ENCODE measurements at regions not wholly inside any gene's neighbourhood (a gene's known extent, or its start where the extent isn't known, plus 50 kb on each side); places are given as distances from the start of the nearest gene placed in this dataset.

GRCh38 chr6:168255283-168255881 is 64.2 kb downstream of the DACT2 start:
- DNase-seq (ENCODE audit: low spot score), result no peak
- Mint-ChIP-seq H3K9me3 (peaks cover 25% of the 10 kb centered on the region), H3K4me1 (no peaks in the 10 kb centered on the region), H3K27ac (no peak overlapping the region), H3K27me3 (ENCODE audit: low read depth) (no peaks in the 10 kb centered on the region; the same call in 1 of the 2 replicates), H3K4me3 (no peak overlapping the region), H3K36me3 (peaks cover 11% of the 10 kb centered on the region)
- CTCF ChIA-PET, result interaction anchor here (0.6 kb wide), 1 partner anchor 682 kb away, joined by 3 read pairs; no protein-coding TSS in a partner anchor
- TF ChIP-seq AFF4 (CRISPR knock-in tag; IDR thresholded peaks at IDR 0.05; ENCODE audit: borderline replicate concordance) (no peak), ZBTB21 (CRISPR knock-in tag; IDR thresholded peaks at IDR 0.05; ENCODE audit: borderline replicate concordance) (no peak)
- no peak for ATAC-seq
- POLR2A ChIA-PET, result no interaction called here

DNA sequence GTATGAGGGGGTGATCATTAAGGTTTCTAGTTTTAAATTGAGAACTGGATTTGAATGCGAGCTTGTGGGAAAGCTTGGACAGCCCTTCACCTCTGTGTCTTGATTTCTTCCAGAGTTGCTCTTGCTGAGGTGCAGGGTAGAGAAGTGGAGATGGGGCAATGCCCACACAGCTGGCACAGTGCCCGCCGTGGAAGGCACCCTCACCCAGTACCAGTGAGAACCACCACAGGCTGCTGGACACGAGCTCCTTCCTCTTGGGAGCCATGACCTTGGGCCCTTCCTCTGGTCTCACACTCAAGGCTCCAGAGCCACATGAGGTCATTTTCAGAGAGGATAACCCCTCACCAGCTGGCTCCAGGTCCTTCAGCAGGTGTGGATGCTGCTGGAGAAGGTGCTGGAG is 67.3 kb downstream of the DACT2 start:
- peaks cover 21% of the 10 kb centered on the region for H3K9me3 Mint-ChIP-seq
- CTCF ChIA-PET, result no interaction called here
- TF ChIP-seq ZBTB43 (CRISPR knock-in tag; IDR thresholded peaks at IDR 0.05), result no peak
- TF ChIP-seq E2F4 (CRISPR knock-in tag; IDR thresholded peaks at IDR 0.05; ENCODE audit: borderline replicate concordance, low read depth), result no peak
- TF ChIP-seq NR1H2 (CRISPR knock-in tag; IDR thresholded peaks at IDR 0.05), result no peak
- no peak for TF ChIP-seq CREM (CRISPR knock-in tag; IDR thresholded peaks at IDR 0.05)
- TF ChIP-seq ATF2 (CRISPR knock-in tag; IDR thresholded peaks at IDR 0.05; ENCODE audit: borderline replicate concordance, low read depth), result no peak
- no peak for TF ChIP-seq NR3C1 (CRISPR knock-in tag; conservative IDR thresholded peaks at IDR 0.05; ENCODE audit: low read depth)
- no peak for TF ChIP-seq ZNF423 (CRISPR knock-in tag; IDR thresholded peaks at IDR 0.05)
- TF ChIP-seq SOX15 (CRISPR knock-in tag; IDR thresholded peaks at IDR 0.05), result no peak
- TF ChIP-seq MLX (CRISPR knock-in tag; IDR thresholded peaks at IDR 0.05), result no peak
- no peak for TF ChIP-seq FOXP1 (CRISPR knock-in tag; IDR thresholded peaks at IDR 0.05; ENCODE audit: borderline replicate concordance)
- TF ChIP-seq ZSCAN18 (CRISPR knock-in tag; IDR thresholded peaks at IDR 0.05), result no peak

More for the DNA sequence above, 67.3 kb downstream of the DACT2 start:
- ATAC-seq, result no peak
- Mint-ChIP-seq H3K36me3 (peaks cover 11% of the 10 kb centered on the region), H3K27ac (no peak overlapping the region), H3K27me3 (ENCODE audit: low read depth) (no peaks in the 10 kb centered on the region; the same call in 1 of the 2 replicates), H3K4me1 (peaks cover 8% of the 10 kb centered on the region), H3K4me3 (no peak overlapping the region)
- no peak for DNase-seq (ENCODE audit: low spot score)
- POLR2A ChIA-PET, result no interaction called here
